Skeletal muscle tissue (tissue), 3 donors: ENCODE measurements at regions not wholly inside any gene's neighbourhood (a gene's known extent, or its start where the extent isn't known, plus 50 kb on each side); places are given as distances from the start of the nearest gene placed in this dataset.

ENCODE experiments used
- H3K27ac ChIP-seq: one replicate; pipeline ENCODE4 v1.7.0; 2013; ENCODE audit warnings: mild to moderate bottlenecking, low read depth, low read length, inconsistent platforms
- H3K27me3 ChIP-seq, 3 donors: one replicate each; pipeline ENCODE4 v1.7.0; 2013; ENCODE audit warnings: low read length in 3 of 3; ENCODE audit not compliant: control insufficient read depth in 3 of 3, insufficient read depth in 3 of 3
- H3K36me3 ChIP-seq, 3 donors: one replicate each; pipeline ENCODE4 v1.7.0; 2013; ENCODE audit warnings: low read length in 3 of 3; ENCODE audit not compliant: control insufficient read depth in 3 of 3, insufficient read depth in 3 of 3
- H3K4me1 ChIP-seq, 3 donors: one replicate each; pipeline ENCODE4 v1.7.0; 2013; ENCODE audit warnings: low read length in 3 of 3, mild to moderate bottlenecking in 3 of 3; ENCODE audit not compliant: control insufficient read depth in 3 of 3, insufficient read depth in 3 of 3
- H3K4me3 ChIP-seq, 3 donors: one replicate each; pipeline ENCODE4 v1.7.0; 2013; ENCODE audit warnings: low read length in 3 of 3
- H3K9ac ChIP-seq, 3 donors: one replicate each; pipeline ENCODE4 v1.7.0; 2013; ENCODE audit warnings: low read length in 3 of 3, mild to moderate bottlenecking in 3 of 3, moderate library complexity in 2 of 3, low read depth in 1 of 3
- H3K9me3 ChIP-seq, 3 donors: one replicate each; pipeline ENCODE4 v1.7.0; 2013; ENCODE audit warnings: low read length in 3 of 3; ENCODE audit not compliant: control insufficient read depth in 3 of 3
- donor health status: Osteomylitis.

DNA sequence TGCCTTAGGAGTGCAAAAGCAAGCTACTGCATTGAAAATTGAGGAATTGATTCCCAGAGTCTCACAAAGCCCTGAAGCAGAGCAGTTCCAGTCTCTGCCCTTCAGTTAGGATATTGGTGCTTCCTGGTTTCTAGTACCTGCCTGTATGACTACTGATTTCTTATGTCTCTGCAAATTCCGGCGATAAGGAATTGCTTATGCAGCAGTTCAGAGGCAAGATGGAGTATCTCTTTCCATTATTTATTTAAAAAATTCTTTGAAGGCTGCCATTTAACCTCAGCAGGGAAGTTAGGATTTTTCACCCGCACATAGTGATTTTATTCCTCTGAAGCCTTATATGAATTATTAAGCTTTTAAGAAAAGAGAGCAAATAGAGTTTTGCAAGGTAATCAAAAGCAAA, 184.9 kb upstream of the SSTR1 start:
- Histone ChIP-seq H3K4me1 (no peaks in the 10 kb centered on the region), H3K4me3 (no peak overlapping the region), H3K36me3 (no peaks in the 10 kb centered on the region), H3K9ac (no peak overlapping the region), H3K9me3 (peaks cover 0 to 7% (median 0%) of the 10 kb centered on the region in 3 donors), H3K27ac (no peak overlapping the region), H3K27me3 (no peaks in the 10 kb centered on the region)

DNA sequence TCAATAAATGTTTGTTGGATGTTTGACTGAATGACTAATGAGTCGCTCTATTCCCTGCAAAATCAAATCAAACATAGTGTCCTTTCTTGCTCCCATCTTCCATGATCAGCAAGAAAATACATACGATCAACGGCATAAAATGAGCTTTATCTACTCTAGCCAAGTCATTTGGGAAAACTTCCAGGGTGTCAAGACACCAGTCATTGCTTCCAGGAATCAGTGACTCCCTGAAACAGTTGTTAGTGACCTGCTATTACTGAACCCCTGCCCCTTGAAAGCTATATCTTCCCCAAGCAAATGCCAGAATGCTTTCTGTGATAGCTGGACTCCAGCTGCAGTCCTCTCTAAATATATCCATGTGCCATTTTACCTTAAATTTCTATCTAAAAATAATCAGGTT, 169.5 kb upstream of the SSTR1 start:
- no peaks in the 10 kb centered on the region for H3K9me3 ChIP-seq
- H3K27ac ChIP-seq, result no peak overlapping the region
- no peak overlapping the region for H3K4me3 ChIP-seq
- H3K4me1 ChIP-seq, result no peaks in the 10 kb centered on the region
- no peak overlapping the region for H3K9ac ChIP-seq
- no peaks in the 10 kb centered on the region for H3K27me3 ChIP-seq
- H3K36me3 ChIP-seq, result no peaks in the 10 kb centered on the region

DNA sequence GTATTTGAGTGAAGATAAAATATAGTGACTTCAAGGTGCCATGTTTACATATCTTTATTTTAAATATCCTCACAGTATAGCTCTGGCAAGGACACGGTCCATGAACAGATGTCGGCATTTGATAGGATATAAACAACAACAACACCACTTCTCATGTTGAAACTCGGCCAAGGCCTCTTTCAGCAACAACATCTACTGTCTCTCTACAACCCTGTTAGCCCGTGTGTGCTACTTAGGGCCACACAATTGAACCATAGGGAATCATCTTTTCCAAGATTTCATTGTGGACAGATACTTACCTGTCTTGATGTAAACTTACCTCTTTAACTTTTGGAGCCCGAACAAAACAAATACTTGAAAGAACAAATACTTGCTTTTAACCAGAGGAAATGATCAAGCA, 168.7 kb upstream of the SSTR1 start:
- H3K36me3 ChIP-seq, result no peaks in the 10 kb centered on the region
- no peaks in the 10 kb centered on the region for H3K9me3 ChIP-seq
- no peak overlapping the region for H3K4me3 ChIP-seq
- H3K27me3 ChIP-seq, result no peaks in the 10 kb centered on the region
- no peak overlapping the region for H3K9ac ChIP-seq
- no peaks in the 10 kb centered on the region for H3K4me1 ChIP-seq
- no peak overlapping the region for H3K27ac ChIP-seq

DNA sequence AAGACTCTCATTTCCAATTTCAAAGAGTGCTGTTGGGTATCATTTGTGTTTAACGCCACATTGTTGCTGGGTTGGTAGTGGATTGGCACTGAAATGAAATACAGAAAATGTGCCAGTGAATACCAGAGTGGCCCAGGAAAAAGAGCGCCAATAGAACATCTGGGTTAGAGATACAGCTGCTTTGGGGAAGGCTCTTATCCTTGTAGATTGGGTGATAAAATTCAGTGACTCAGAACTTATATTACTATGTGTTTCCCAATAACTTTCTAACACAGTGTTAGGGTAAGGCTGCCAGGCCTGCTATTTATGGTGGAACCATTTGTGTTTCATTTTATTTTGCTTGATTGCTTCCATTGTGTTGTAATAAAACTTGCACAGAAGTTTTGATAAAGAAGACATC, 168.2 kb upstream of the SSTR1 start:
- Histone ChIP-seq H3K9me3 (no peaks in the 10 kb centered on the region), H3K4me1 (no peaks in the 10 kb centered on the region), H3K9ac (no peak overlapping the region), H3K4me3 (no peak overlapping the region), H3K27ac (no peak overlapping the region), H3K27me3 (no peaks in the 10 kb centered on the region), H3K36me3 (no peaks in the 10 kb centered on the region)

DNA sequence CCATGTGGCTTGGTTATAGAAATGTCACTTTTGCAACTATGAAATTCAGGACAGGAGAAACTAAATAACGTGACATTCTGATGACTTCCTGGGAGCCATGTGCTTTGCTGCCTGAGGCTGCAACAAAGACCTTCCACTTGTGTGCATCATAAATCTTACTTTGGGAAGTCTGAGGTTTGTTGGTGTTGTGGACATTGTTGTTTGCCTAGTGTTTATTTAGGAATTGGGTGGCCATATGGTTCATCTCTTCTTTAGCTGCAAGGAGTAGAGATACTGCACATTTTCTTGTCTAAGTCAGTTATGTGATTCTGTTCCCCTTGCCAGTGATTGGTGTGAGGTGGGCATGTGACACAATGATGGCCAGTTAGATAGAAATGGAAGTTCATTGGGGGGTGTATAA, 167.3 kb upstream of the SSTR1 start:
- Histone ChIP-seq H3K27ac (no peak overlapping the region), H3K36me3 (no peaks in the 10 kb centered on the region), H3K4me3 (no peak overlapping the region), H3K4me1 (no peaks in the 10 kb centered on the region), H3K9me3 (no peaks in the 10 kb centered on the region), H3K27me3 (no peaks in the 10 kb centered on the region), H3K9ac (no peak overlapping the region)

DNA sequence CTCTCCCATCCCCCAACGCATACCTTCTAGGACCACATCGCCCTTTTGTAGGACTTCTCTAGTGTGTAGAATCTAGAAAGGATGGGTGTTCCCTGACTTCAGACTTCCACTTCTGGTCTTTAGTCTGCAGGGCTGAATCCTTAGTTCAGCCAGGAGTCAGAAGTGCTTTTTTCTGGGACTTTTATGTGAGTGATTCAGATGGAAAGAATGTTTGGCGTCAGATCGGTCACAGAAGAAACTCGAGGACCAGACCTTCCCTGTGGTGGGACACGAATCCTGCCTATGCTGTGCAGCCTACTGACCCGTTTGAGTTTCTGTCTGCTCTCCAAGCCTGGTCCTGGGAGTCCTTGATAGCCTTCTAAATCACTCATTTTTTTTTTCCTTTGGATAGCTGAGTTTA, 165.4 kb upstream of the SSTR1 start:
- Histone ChIP-seq H3K4me1 (no peaks in the 10 kb centered on the region), H3K27ac (no peak overlapping the region), H3K36me3 (no peaks in the 10 kb centered on the region), H3K4me3 (no peak overlapping the region), H3K9me3 (no peaks in the 10 kb centered on the region), H3K27me3 (no peaks in the 10 kb centered on the region), H3K9ac (no peak overlapping the region)

DNA sequence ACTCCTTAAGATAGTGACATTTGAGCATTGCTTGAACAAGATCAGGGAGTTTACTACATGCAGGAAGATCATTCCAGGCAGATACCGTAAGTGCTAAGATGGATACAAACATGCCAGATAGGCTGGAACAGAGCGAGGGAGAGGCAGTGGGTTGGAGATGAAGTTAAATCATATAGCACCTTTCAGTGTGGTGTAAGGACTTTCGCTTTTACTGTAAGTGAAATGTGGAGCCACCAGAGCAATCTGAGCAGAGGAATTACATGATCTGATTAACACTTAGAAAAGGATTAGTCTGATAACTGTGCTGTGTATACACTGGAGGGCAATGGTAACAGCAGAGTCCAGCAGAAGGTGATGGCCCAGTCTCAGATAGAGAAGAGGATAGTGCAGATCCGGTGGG, 163.0 kb upstream of the SSTR1 start:
- Histone ChIP-seq H3K4me1 (no peaks in the 10 kb centered on the region), H3K36me3 (no peaks in the 10 kb centered on the region), H3K9ac (no peak overlapping the region), H3K27me3 (no peaks in the 10 kb centered on the region), H3K4me3 (no peak overlapping the region), H3K27ac (no peak overlapping the region), H3K9me3 (no peaks in the 10 kb centered on the region)

DNA sequence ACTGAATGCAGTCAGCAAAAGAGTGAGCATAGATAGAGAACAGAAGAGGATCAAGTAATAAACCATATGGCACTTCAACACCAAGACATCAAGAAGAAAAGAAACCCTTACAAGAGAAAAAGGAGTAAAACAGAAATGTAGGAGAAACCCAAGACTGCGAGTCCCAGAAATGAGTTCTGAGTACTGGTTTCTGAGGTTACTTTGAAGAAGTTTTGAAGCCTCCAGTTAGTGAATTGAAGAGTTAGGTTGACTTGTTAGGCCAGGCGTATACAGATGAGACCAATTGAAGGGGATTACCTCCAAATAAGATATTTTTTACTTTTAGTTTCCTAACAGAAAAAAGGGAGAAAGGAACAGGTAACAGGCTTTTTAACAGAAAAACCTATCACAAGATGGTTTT, 162.2 kb upstream of the SSTR1 start:
- no peak overlapping the region for H3K4me3 ChIP-seq
- no peaks in the 10 kb centered on the region for H3K4me1 ChIP-seq
- H3K36me3 ChIP-seq, result no peaks in the 10 kb centered on the region
- H3K27me3 ChIP-seq, result no peaks in the 10 kb centered on the region
- no peak overlapping the region for H3K27ac ChIP-seq
- no peak overlapping the region for H3K9ac ChIP-seq
- no peaks in the 10 kb centered on the region for H3K9me3 ChIP-seq

DNA sequence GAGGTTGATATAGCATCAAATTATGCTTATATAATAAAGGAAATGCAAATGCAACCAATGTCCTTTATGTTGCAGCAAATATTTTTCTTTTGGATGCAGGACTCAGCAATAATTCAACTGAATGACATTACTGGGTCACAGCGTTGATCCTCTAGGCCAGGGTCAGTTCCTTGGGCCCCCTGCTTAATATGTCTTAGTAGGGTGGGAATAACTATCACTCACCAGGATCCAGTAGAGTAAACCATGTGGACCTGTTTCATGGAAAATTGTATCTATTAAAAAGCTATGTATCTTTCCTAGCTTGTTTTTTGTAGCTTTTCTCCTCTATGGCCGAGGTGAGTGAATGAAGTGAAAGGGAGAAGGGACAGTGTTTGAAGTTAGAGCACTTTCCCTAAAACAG, 161.5 kb upstream of the SSTR1 start:
- Histone ChIP-seq H3K4me1 (no peaks in the 10 kb centered on the region), H3K4me3 (no peak overlapping the region), H3K27ac (no peak overlapping the region), H3K9ac (no peak overlapping the region), H3K27me3 (no peaks in the 10 kb centered on the region), H3K9me3 (no peaks in the 10 kb centered on the region), H3K36me3 (no peaks in the 10 kb centered on the region)

DNA sequence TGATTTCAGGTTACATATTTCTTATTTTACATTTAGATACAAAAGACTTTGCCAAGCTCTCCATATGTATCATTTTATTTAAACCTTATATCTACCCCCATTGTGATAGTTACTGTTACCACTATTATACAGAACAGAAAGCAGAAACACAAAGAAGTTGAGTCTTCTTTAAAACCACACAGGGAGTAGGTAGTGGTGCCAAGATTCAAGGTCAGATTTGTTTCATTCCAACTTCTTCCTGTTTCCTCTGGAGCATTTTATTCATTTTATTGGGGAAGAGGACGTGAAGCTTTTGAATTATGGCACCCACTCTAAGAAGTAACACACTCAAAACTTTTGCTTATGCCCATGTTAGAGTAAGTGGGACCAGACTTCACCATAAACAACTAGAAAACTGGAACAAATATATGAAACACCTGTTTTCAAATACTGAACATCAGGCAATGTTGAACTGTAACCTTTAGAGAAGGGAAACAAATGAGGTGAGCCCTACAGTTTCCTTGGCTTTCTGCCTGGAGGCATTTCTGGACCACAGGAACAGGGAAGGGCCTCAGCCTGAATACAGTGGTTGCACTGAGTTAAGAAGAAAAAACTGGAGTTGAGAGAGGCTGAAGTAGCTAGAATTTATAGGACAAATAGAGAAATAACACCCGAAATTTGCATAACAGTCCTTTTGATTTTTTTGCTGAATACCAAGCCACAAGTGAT, 160.4 kb upstream of the SSTR1 start:
- H3K36me3 ChIP-seq, result no peaks in the 10 kb centered on the region
- H3K9ac ChIP-seq, result no peak overlapping the region
- H3K4me3 ChIP-seq, result no peak overlapping the region
- H3K27me3 ChIP-seq, result no peaks in the 10 kb centered on the region
- H3K4me1 ChIP-seq, result no peaks in the 10 kb centered on the region
- no peak overlapping the region for H3K27ac ChIP-seq
- no peaks in the 10 kb centered on the region for H3K9me3 ChIP-seq

DNA sequence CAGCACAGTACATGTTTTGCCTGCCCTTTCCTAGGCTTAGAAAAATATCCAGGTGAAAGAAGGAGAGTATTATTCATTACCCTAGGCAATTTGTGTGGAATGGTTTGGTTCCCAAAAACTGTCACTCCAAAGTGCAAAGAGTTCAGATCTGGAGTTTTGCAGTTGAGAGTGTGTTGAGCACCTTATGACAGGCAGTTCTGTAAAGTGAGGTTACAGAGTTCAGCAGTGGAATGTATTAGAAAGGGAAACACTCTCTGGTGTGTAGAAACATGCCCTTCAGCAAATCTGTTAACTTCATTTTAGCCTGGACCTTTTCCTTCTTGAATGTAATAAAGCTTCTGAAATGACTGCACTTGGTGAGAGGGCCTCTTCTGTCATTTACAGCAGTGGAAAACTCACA, 154.0 kb upstream of the SSTR1 start:
- no peak overlapping the region for H3K9ac ChIP-seq
- no peak overlapping the region for H3K4me3 ChIP-seq
- H3K4me1 ChIP-seq, result no peaks in the 10 kb centered on the region
- no peaks in the 10 kb centered on the region for H3K9me3 ChIP-seq
- H3K36me3 ChIP-seq, result no peaks in the 10 kb centered on the region
- no peaks in the 10 kb centered on the region for H3K27me3 ChIP-seq
- H3K27ac ChIP-seq, result no peak overlapping the region
